ENCODE measurements at regions not wholly inside any gene's neighbourhood (a gene's known extent, or its start where the extent isn't known, plus 50 kb on each side); places are given as distances from the start of the nearest gene placed in this dataset.
"Not testable (repeated sequence)": the region's sequence is repeated elsewhere in the genome, so short reads cannot be mapped to it uniquely, and the experiment has no call there.

DNA sequence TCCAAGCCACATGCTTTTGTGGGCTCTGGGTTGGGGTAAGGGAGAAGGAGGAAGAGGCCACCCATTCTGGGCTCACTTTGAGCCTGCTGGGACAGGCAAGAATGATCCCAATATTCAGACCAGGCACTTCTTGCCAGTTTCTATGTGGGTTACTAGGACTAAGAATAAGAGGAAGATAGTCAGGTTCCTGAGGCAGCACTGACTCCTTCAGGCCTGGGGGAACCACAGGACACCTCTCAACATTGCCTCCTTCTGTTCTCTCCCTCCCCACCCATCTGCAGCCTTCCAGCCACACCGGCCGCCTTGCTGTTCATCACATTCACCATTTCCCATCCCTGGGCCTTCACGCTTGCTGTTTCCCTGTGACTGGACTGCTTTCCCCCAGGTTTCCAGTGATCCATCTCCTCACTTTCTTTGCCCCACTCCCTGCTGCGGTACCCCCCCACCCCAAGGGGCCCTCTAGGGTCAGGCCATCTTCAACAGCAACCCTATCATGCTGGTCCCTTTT, 69.2 kb upstream of the SIRPA start:
- no peak for DNase-seq

DNA sequence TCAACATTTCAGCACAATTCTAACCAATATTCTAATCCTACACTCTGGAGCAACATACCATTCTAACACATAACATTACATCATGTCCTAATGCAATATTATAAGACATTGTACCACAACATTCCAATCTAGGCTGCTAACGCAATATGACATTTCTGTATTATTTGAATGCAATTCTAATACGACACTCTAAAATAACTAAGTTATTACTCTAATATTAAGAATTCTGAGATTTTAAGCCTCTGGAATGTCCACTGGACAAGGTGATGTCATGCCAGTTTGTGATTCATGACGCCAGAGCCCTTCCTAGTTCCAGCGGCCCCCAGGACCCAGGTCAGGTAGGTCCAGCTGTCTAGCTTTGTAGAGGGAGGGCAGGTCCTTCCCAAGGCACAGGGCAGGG, 69.7 kb upstream of the SIRPA start:
- DNase-seq, result no peak

DNA sequence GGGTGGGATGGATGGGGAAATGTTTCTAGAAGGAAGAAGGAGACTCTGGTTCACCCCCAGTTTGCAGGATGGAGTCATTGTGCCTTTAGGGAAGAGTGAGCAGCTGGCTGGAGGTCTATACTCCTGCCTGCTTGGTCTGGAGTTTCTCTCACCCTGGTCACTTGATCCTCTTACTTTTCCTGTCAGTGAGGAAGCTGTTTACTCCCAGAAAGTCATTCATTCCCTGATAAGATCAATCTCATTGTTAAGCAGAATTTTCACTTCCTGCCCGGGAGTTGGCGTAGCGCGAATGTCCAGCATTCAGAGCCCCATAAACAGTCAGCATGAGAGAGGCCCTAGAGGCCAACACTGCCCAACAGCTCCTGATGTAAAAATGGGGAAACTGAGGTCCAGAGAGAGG, 70.4 kb upstream of the SIRPA start:
- DNase-seq, result no peak

DNA sequence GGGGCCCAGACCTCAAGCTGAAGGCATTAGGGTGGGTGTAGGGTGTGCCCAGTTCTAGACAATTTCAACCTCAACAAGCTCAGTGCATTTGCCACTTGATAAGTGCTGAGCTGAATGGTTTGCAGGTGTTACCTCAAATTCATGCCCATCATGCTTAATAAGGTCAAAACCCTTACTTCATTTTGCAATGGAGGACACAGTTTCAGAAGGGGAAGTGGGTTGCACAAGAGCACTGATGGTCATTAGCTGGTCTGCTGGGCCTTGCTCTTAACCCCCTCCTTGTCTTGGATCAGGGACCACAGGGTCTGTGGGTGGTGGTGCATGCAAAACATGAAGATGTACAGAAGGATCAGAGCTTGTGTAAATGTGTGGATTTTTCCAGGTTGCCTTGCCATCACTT, 71.0 kb upstream of the SIRPA start:
- no peak for DNase-seq

- DNase-seq, result no peak
These were observed 71.8 kb upstream of the SIRPA start for GRCh38 chr20:1823450-1823844.

DNA sequence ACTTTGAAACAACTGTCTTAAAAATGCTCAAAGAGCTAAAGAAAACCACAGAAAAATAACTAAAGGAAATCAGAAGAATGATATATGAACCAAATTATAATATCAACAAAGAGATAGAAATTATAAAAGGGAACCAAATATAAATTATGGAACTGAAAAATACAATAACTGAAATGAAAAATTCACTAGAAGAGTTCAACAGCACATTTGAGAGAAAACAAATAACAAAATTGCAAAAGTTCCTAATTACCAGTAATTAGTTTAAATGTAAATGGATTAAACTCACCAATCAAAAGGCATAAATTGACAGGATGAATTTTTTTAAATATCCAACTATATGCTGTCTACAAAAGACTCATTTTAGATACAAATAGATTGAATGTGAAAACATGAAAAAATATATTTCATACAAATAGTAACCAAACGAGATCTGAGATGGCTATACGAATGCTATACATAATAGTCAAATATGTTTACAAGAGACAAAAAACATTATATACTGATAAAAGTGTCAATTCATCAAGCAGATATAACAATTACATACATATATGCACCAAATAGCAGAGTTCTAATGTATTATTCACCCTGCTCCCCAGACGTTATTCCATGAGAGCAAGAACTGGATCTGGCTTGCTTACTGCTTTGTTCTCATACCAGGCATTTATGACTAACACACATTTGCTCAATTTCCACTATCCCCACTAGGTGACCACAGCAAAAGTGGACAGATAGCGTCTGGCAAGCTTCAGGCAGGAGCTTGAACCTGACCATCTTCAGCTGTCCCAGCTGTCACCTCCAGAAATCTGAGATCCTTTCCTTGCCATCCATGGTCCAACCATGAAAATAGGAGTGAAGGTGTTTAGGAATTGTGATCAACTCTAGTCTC, 72.4 kb upstream of the SIRPA start:
- DNase-seq, result no peak

DNA sequence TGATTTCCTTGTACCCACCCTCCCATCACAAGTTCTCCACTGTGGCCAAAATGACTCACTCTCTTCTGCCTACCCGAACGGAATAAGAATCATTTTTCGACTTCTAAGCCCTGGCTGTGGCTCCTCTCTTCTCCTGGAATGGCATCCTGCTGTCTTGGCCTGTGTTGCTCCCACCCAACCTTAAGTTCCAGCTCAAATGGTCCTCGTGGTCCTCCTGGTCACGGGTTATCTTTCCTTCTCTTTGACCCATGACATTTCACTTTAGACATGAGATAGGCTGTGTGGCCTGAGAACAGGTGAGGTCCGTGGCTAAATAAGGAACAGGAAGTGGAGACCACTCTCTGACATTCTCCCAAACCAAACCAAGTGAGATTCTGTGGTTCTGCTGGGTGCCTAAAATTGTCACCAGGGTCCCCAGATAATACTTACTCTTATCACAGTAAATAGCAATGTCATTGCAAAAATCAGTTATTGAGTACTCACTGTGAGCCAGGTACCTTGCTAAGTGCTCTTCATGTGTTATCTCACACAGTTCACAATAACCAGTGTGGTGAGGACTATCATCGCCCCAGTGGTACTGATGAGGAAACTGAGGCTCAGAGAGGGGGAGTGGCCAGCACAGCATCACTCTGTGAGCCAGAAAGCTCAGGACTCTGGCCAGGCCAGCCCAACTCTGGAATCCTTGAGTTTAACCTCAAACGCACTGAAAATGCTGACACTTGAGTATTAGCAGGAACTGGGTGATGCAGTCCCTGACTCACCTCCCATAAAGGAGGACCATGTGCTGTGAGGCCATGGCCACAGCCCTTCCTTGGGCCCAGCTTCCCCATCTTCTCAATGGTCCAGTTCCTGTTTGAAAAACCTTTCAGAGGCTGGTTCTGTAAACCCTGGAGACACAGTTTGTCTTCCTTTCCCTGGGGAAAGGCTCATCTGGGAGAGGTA, 74.8 kb upstream of the SIRPA start:
- no peak for DNase-seq

DNA sequence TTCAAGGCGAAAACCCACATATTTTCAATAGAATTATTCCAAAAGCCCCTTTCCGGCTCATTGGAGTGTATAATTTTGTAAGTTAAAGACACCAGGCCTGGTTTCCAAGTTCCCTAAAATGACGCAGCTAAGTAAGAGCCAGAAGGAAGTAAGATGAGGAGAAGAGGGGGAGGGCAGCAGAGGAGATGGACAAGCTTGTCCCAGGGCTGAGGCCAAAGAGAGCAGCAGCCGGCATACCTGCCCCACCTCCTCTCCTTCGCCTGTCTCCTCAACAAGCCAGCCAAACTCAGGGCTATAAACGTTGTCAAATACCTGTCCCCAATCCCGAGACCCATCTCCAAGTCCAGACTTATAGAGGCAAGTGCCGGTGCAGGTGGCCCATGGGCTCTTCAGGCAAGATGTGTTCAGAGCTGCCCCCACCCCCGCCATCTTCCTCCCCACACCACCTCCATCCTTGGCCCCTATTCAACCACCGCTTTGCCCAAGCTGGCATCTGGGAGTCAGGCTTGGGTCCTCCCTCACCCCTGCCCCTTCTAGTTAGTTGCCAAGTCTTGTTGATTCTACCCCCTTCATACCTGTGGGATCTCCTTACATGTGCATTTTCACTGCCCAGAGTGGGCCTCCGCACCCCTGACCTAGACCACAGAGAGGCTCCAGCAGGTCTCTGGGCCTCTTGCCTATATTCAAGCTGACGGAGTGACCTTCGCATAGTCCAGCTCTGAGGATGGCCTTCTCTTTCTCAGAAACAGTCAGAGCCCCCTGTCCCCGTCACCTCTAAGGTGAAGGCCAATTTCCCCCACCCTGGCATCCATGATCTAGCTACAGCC, 75.7 kb upstream of the SIRPA start:
- no peak for DNase-seq

DNA sequence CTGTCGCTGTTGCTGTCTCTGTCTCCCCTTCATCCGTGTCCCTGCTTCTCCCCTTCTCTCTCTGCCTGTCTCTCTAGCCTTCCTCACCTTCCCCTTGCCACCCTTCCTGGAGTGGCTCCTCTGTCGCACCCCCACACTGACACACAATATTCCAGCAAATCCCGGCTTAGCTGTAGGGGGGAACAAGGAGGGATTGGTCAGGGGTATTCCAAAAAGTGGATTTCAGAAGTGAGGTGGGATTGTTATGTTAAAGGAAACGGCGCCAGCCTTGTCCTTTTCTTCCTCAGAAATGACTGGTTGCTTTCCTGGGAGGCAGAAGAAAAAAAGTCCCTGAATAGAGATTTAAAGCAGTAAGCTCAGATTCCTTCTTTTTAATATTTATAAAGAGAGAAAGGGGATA, 76.3 kb upstream of the SIRPA start:
- DNase-seq, result no peak

DNA sequence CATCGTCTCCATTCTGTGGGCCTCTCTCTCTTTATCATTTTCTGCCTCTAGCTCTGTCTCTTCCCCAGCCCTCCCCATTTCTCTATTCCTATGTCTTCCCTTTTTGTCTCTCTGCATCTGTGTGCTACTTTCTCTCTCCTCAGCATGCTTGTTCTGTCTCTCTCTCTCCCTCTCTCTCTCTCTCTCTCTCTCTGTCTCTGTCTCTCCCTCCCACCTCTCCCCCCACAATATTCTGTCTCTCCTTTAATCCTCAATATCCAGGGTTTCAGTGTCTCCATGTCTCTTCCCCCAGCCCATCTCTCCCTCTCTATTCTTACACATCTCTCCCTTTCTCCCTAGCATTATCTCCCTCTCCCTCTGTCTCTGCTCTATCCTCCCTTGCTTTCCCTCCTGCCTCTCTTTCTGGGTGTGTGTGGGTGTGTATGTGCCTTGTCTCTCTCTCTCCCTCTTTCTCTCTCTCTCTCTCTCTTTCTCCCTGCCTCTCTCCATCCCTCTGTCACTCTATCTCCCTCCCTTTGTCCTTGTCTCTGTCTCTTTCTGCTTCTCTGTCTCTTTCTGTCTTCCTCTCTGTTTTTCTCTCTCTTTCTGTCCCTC, 76.9 kb upstream of the SIRPA start:
- DNase-seq, result no peak

GRCh38 chr20:1817577-1818211, 77.5 kb upstream of the SIRPA start:
- DNase-seq, result no peak

DNA sequence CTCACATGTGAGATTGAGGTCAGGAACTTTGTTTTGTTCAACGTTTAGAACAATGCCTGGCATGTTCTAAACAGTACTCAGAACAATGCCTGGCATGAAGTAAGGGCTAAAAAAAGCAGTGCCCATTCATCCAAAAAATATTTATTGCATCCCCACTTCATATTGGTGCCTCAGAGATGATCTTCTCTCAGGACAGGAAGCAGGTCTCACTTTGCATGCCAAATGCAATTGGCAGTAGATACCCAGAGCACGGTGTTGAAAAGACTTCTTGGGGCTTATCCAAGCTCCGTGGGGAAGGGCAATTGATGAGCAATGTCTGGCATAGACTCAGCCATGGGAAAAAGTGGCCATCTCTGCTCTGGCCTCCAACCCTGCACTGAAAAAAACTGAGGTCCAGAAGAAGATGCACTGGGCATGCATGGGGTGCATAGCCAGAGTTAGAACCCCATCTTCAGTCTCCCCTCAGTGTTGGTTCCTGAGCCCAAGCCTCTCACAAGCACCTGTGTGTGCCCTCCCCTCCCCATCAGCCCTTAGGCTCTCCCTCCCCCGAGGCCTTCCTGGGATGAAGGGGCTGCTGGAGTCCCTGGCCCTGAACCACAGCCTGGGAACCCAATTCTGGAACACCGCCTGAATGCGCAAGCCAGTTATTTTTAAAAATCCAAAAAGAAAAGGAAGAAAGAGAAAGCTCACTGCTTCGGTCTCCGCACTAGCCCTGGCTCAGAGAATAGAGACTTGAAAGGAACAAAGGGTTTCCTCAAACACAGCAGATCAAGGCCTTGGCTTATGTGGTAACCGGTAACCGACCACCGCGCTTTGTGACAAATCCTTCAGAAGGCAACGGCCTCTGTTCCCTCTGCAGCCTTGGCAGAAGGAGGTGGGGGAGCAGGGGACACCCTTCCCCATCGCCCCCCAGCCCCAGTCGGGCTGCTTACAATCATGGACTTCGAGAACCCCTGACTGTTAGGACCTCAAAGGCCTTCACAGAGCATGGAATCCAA, 78.5 kb upstream of the SIRPA start:
- no peak for DNase-seq

DNA sequence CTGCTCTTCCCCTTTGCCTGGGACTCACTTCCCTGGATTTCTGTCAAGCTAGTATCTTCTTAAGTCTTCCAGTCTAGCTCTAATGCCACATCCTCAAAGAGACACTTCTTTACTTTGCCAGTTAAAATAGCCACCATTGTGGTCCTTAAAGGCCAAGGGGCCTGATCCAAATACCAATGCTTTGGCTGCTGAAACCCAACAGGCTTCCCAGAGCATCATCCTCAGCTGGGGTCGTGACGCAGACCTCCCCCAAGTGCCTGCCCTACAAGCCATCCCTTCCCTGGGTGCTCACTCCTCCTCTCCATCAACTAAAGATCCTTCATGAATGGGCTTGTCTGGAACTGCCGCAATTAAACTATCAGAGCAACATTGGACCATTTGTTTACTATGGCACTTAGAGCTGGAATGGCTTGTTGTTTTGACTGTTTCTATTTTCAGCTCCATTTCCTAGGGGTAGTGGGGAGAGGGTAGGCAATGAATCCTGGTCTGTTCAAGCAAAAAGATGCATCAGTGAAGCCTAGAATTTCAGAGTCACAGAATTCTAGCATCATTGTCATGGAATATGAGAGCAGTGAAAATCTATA, 79.6 kb upstream of the SIRPA start:
- DNase-seq, result no peak

DNA sequence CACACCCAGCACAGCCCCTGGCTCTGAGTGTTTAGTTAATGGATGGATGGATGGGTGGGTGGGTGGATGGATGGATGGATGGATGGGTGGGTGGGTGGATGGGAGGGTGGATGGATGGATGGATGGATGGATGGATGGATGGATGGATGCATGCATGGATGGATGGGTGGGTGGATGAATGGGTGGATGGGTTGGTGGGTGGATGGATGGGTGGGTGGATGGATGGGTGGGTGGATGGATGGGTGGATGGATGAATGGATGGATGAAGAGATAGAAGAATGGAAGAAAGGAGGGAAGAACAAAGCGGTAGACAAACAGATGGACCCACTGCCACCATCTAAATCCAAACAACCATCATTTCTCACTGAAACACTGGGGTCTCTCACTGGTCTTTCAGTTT, 80.3 kb upstream of the SIRPA start:
- not testable (repeated sequence) for DNase-seq

- DNase-seq, result peak; percentile 10
These were observed 81.3 kb upstream of the SIRPA start for GRCh38 chr20:1813674-1814635.

GRCh38 chr20:1813101-1813529, 82.1 kb upstream of the SIRPA start:
- no peak for DNase-seq

DNA sequence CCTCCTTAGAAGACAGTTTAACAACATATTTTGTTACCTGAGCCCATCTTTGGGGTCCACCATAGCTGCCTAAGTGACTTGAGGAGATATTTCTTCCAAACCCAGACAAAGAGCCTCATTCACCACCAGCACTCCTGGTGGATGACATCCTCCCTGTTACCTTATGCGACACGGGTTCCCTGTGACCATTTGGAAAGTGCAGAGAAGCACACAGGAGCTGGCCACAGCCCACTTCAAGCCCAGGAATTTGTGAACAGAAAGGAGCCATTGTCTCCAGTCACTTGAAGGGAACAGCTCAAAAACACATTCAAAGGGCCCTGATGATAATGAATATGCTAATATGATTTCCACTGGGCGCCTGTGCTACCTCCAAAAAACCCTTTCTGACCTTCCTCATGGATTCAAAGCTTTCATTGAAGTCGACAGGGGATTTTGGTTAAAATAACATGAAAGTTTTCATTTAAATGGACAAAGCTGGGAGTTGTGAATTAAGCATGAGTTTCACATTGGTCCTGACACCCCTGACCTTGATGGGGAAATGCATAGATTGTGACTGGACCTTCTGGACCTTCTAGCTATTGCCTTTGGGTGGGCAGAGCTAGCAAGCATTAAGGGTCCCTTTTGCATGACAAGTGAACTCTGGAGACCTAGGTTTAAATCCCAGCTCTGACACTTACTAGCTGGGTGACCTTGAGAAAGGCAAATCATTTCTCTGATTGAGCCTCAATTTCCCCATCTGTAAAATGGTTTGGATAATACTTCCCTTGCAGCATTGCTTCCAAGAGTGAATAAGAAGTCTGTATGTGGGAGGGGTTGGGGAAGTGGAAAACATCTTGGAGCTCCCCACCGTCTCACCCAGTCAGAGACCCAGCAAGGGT, 83.3 kb upstream of the SIRPA start:
- DNase-seq, result no peak
